Esophagus muscularis mucosa (tissue), 4 donors: ENCODE measurements at regions not wholly inside any gene's neighbourhood (a gene's known extent, or its start where the extent isn't known, plus 50 kb on each side); places are given as distances from the start of the nearest gene placed in this dataset.

ENCODE experiments used
- EP300 ChIP-seq: sonication (generic); formaldehyde crosslinking; IDR thresholded peaks from one replicate; pipeline ENCODE4 v1.6.1; 2017; ENCODE audit warnings: antibody characterized with exemption
- POLR2A ChIP-seq: fragments of 450-650 bp; IDR thresholded peaks from one replicate; pipeline ENCODE4 v1.6.1; 2017; ENCODE audit warnings: antibody characterized with exemption, moderate library complexity, mild to moderate bottlenecking, low read depth
- POLR2AphosphoS5 ChIP-seq, 2 donors: sonication (generic); formaldehyde crosslinking; IDR thresholded peaks; one replicate each; pipeline ENCODE4 v1.6.1; 2017; ENCODE audit warnings: antibody characterized with exemption in 2 of 2
- TF ChIP-seq, protein P1 (sequence below), 3 experiments: fragments of 200-600 bp in 2 of 3; fragments of 450-650 bp in 1 of 3; sonication (generic) in 2 of 3; IDR thresholded peaks; one replicate each; pipeline ENCODE4 v1.5.1; 2017 to 2019; ENCODE audit warnings: antibody characterized with exemption in 3 of 3, mild to moderate bottlenecking in 2 of 3, moderate library complexity in 1 of 3

DNA sequence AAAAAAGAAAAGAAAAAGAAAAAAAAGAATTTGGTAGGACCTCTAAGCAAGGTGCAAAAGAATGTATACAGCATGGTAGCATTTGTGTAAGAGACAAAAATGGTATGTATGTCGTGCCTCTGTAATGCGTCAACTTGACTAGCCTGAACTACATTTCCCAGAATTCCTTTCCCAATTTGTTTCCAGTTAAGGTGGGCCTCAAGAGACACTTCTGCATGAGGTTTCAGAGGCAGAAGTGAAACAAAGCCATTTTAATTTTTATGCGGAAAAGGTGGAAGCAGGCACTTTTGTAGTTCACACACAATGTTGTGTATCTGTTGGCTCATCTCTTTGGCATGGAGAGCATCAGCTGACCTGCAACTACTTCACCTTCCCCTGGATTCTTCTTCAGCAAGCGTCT is 56.5 kb upstream of the PAPOLG start:
- TF ChIP-seq POLR2A (no peak), POLR2AphosphoS5 (IDR thresholded peaks at IDR 0.05) (no peak), EP300 (no peak)
- TF ChIP-seq, protein P1, sequence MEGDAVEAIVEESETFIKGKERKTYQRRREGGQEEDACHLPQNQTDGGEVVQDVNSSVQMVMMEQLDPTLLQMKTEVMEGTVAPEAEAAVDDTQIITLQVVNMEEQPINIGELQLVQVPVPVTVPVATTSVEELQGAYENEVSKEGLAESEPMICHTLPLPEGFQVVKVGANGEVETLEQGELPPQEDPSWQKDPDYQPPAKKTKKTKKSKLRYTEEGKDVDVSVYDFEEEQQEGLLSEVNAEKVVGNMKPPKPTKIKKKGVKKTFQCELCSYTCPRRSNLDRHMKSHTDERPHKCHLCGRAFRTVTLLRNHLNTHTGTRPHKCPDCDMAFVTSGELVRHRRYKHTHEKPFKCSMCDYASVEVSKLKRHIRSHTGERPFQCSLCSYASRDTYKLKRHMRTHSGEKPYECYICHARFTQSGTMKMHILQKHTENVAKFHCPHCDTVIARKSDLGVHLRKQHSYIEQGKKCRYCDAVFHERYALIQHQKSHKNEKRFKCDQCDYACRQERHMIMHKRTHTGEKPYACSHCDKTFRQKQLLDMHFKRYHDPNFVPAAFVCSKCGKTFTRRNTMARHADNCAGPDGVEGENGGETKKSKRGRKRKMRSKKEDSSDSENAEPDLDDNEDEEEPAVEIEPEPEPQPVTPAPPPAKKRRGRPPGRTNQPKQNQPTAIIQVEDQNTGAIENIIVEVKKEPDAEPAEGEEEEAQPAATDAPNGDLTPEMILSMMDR (IDR thresholded peaks at IDR 0.05), result no peak
